Calu3 (cell line): ENCODE measurements at regions not wholly inside any gene's neighbourhood (a gene's known extent, or its start where the extent isn't known, plus 50 kb on each side); places are given as distances from the start of the nearest gene placed in this dataset.

ENCODE experiments used
- BruUV-seq: library from RNA; stranded (reverse); fragments of 400-500 nt; replicated peaks from 2 replicates; lab custom pipeline; 2021; lab: Mats Ljungman, UMichigan
- CTCF ChIA-PET: fragments of 300-600 bp; sonication (Branson Sonifier 250); formaldehyde crosslinking; loops from one replicate; lab custom pipeline; 2022; ENCODE audit warnings: antibody characterized with exemption; lab: Charles Lee
- DNase-seq: peaks from one replicate; pipeline ENCODE4 v3.0.0; 2022
- H3K27ac Mint-ChIP-seq: one replicate; pipeline ENCODE4 v1.8.0; 2022; ENCODE audit warnings: mixed read lengths; ENCODE audit not compliant: unreplicated experiment
- H3K27me3 Mint-ChIP-seq: one replicate; pipeline ENCODE4 v1.8.0; 2022; ENCODE audit warnings: mixed read lengths; ENCODE audit not compliant: unreplicated experiment
- H3K36me3 Mint-ChIP-seq: one replicate; pipeline ENCODE4 v1.8.0; 2022; ENCODE audit warnings: mild to moderate bottlenecking, moderate library complexity, mixed read lengths; ENCODE audit not compliant: insufficient read depth, unreplicated experiment
- H3K4me1 Mint-ChIP-seq: one replicate; pipeline ENCODE4 v1.8.0; 2022; ENCODE audit warnings: mild to moderate bottlenecking, low read depth, mixed read lengths; ENCODE audit not compliant: unreplicated experiment
- H3K4me3 Mint-ChIP-seq: one replicate; pipeline ENCODE4 v1.8.0; 2022; ENCODE audit warnings: mild to moderate bottlenecking, low read depth, moderate library complexity, mixed read lengths; ENCODE audit not compliant: unreplicated experiment
- H3K9me3 Mint-ChIP-seq: one replicate; pipeline ENCODE4 v1.8.0; 2022; ENCODE audit warnings: low read depth, mixed read lengths; ENCODE audit not compliant: unreplicated experiment
- intact Hi-C: fragments of 100-400 bp; cut with micrococcal nuclease; formaldehyde crosslinking; loops from one replicate; pipeline ENCODE4 v1.10.0; 2022; ENCODE audit not compliant: unreplicated experiment
- TF ChIP-seq, protein P1 (sequence below): fragments of 200-600 bp; IDR thresholded peaks from one replicate; pipeline ENCODE4 v1.8.0; 2022; ENCODE audit warnings: antibody characterized with exemption; ENCODE audit not compliant: unreplicated experiment

DNA sequence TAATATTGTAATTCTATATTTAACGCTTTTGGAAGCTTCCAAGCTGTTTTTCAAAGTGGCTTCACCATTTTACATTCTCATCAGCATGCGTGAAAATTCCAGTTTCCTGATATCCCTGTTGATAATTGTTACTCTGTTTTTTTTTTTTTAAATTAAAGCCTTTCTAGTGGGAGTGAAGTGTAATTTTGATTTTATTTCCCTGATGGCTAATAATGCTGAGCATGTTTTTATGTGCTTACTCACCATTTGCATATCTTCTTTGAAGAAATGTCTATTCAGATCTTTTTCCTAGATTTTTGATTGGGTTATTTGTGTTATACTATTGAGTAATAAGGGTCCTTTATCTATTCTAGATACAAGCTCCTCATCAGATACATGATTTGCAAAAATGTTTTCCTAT lies 382.8 kb upstream of the HS6ST1 start:
- no peak overlapping the region for H3K4me3 Mint-ChIP-seq
- H3K36me3 Mint-ChIP-seq, result no peaks in the 10 kb centered on the region
- H3K27me3 Mint-ChIP-seq, result peaks cover 8% of the 10 kb centered on the region
- H3K27ac Mint-ChIP-seq, result no peak overlapping the region
- DNase-seq, result no peak
- CTCF ChIA-PET, result no interaction called here
- no TSS peak for BruUV-seq
- no peaks in the 10 kb centered on the region for H3K9me3 Mint-ChIP-seq
- no peaks in the 10 kb centered on the region for H3K4me1 Mint-ChIP-seq
- intact Hi-C loops, result no loop called here
- TF ChIP-seq, protein P1, sequence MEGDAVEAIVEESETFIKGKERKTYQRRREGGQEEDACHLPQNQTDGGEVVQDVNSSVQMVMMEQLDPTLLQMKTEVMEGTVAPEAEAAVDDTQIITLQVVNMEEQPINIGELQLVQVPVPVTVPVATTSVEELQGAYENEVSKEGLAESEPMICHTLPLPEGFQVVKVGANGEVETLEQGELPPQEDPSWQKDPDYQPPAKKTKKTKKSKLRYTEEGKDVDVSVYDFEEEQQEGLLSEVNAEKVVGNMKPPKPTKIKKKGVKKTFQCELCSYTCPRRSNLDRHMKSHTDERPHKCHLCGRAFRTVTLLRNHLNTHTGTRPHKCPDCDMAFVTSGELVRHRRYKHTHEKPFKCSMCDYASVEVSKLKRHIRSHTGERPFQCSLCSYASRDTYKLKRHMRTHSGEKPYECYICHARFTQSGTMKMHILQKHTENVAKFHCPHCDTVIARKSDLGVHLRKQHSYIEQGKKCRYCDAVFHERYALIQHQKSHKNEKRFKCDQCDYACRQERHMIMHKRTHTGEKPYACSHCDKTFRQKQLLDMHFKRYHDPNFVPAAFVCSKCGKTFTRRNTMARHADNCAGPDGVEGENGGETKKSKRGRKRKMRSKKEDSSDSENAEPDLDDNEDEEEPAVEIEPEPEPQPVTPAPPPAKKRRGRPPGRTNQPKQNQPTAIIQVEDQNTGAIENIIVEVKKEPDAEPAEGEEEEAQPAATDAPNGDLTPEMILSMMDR, result no peak

DNA sequence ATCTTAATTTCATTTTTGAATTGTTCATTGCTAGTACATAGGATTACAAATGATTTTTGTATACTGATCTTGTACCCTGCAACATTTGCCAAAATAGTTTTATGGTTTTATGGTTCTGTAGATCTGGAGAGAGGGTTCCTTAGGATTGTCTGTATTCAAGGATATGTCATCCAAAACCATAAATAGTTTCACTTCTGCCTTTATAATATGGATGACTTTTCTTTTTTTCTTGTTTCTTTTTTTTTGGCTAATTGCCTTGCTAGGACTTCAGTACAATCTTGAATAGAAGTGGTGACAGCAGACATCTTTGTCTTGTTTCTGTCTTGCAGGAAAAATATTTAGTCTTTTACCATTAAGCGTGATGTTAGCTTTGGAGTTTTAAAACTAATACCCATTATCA lies 383.9 kb upstream of the HS6ST1 start:
- CTCF ChIA-PET, result no interaction called here
- TF ChIP-seq, protein P1, result no peak
- no peaks in the 10 kb centered on the region for H3K36me3 Mint-ChIP-seq
- intact Hi-C loops, result no loop called here
- no peak overlapping the region for H3K4me3 Mint-ChIP-seq
- no peaks in the 10 kb centered on the region for H3K27me3 Mint-ChIP-seq
- no peak overlapping the region for H3K27ac Mint-ChIP-seq
- no peak for DNase-seq
- H3K9me3 Mint-ChIP-seq, result no peaks in the 10 kb centered on the region
- H3K4me1 Mint-ChIP-seq, result no peaks in the 10 kb centered on the region
- BruUV-seq, result no TSS peak

DNA sequence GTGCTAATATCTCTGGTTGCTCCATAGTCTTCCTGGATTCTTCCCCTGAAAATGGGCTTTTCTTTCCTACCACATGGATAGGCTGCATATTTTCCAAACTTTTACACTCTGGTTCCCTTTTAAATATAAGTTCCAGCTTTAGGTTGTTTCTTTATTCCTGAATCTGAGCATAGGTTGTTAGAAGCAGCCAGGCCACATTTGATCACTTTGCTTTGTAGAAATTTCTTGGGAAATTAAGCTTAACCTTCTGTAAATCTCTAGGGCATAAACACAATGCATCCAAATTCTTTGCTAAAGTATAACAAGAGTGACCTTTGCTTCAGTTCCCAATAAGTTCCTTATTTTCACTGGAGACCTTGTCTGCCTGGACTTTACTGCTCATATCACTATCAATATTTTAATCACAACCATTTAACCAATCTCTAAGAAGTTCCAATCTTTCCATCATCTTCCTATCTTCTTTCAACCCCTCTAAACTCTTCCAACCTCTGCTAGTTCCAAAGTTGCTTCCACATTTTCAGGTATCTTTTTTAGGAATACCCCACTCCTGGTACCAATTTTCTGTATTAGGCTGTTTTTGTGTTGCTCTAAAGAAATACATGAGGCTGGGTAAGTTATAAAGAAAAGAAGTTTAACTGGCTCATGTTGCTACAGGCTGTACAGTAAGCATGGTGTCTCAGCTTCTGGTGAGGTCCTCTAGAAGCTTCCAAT lies 389.6 kb upstream of the HS6ST1 start:
- CTCF ChIA-PET, result no interaction called here
- no TSS peak for BruUV-seq
- TF ChIP-seq, protein P1, result no peak
- H3K27me3 Mint-ChIP-seq, result no peaks in the 10 kb centered on the region
- no peak overlapping the region for H3K4me3 Mint-ChIP-seq
- no peak overlapping the region for H3K27ac Mint-ChIP-seq
- H3K36me3 Mint-ChIP-seq, result no peaks in the 10 kb centered on the region
- intact Hi-C loops, result no loop called here
- H3K4me1 Mint-ChIP-seq, result no peaks in the 10 kb centered on the region
- no peak for DNase-seq
- peaks cover 13% of the 10 kb centered on the region for H3K9me3 Mint-ChIP-seq

DNA sequence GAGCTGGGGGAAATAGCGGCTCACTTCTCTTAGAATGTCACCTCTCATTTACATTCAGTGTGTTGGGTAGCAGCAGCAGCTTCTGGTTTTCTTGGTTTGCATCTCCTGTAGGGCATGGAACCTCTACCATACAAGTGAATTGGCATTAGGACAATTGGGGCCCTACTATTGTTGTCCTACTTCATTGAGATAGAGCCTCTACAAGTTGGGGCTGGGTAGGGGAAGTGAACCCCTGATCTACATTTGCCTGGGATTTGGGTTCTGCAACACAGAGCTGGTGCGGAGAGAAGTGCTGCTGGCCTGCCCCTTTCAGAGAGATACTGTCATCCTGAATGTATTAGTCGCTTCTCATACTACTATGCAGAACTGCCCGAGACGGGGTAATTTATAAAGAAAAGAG lies 391.6 kb upstream of the HS6ST1 start:
- H3K4me3 Mint-ChIP-seq, result no peak overlapping the region
- no peaks in the 10 kb centered on the region for H3K36me3 Mint-ChIP-seq
- intact Hi-C loops, result no loop called here
- TF ChIP-seq, protein P1, result no peak
- no peak overlapping the region for H3K27ac Mint-ChIP-seq
- peaks cover 16% of the 10 kb centered on the region for H3K9me3 Mint-ChIP-seq
- H3K27me3 Mint-ChIP-seq, result peaks cover 7% of the 10 kb centered on the region
- no TSS peak for BruUV-seq
- CTCF ChIA-PET, result interaction anchor here (0.6 kb wide), 1 partner anchor 44 kb away, joined by 3 read pairs; no protein-coding TSS in a partner anchor
- DNase-seq, result no peak
- H3K4me1 Mint-ChIP-seq, result no peaks in the 10 kb centered on the region
